Fibroblast of villous mesenchyme (primary cell): ENCODE measurements at regions not wholly inside any gene's neighbourhood (a gene's known extent, or its start where the extent isn't known, plus 50 kb on each side); places are given as distances from the start of the nearest gene placed in this dataset.
"Not testable (repeated sequence)": the region's sequence is repeated elsewhere in the genome, so short reads cannot be mapped to it uniquely, and the experiment has no call there.

ENCODE experiments used
- DNase-seq: peaks from one replicate; pipeline ENCODE4 v3.0.0-alpha.2; 2010; ENCODE audit warnings: low read depth
- H3K4me3 ChIP-seq: 2 replicates; pipeline ENCODE4 v1.5.1; 2011; ENCODE audit warnings: low read depth, mild to moderate bottlenecking, low read length
- CTCF ChIP-seq: IDR thresholded peaks from 2 replicates; pipeline ENCODE4 v1.5.1; 2012; ENCODE audit warnings: low read depth, mild to moderate bottlenecking, low read length; ENCODE audit not compliant: insufficient read depth

GRCh38 chr10:44258019-44258418, 126.9 kb downstream of the CXCL12 start:
- TF ChIP-seq CTCF, result no peak
- DNase-seq, result no peak
- no peak overlapping the region for H3K4me3 ChIP-seq

- DNase-seq, result peak; percentile 84
- no peak overlapping the region for H3K4me3 ChIP-seq
- no peak for TF ChIP-seq CTCF
Observed at GRCh38 chr10:44253769-44254462, 131.0 kb downstream of the CXCL12 start.

- not testable (repeated sequence) for H3K4me3 ChIP-seq, DNase-seq
Observed at GRCh38 chr10:44252631-44253030, 132.3 kb downstream of the CXCL12 start.

GRCh38 chr10:44249933-44250332, 135.0 kb downstream of the CXCL12 start:
- H3K4me3 ChIP-seq, DNase-seq: not testable (repeated sequence)

GRCh38 chr10:44249490-44249889, 135.4 kb downstream of the CXCL12 start:
- TF ChIP-seq CTCF, result no peak
- no peak overlapping the region for H3K4me3 ChIP-seq
- no peak for DNase-seq

GRCh38 chr10:44246700-44247099, 138.2 kb downstream of the CXCL12 start:
- not testable (repeated sequence) for H3K4me3 ChIP-seq, DNase-seq

- not testable (repeated sequence) for H3K4me3 ChIP-seq, DNase-seq
Observed at GRCh38 chr10:44246287-44246686, 138.6 kb downstream of the CXCL12 start.

- no peak for TF ChIP-seq CTCF
- H3K4me3 ChIP-seq, result no peak overlapping the region
- DNase-seq, result peak; percentile 38
Observed at GRCh38 chr10:44245601-44245938, 139.3 kb downstream of the CXCL12 start.

GRCh38 chr10:44244745-44245600, 139.9 kb downstream of the CXCL12 start:
- TF ChIP-seq CTCF, result no peak
- H3K4me3 ChIP-seq, result no peak overlapping the region
- no peak for DNase-seq
